Inferior parietal cortex (tissue), 1 donor: ENCODE measurements at regions not wholly inside any gene's neighbourhood (a gene's known extent, or its start where the extent isn't known, plus 50 kb on each side); places are given as distances from the start of the nearest gene placed in this dataset.

Source experiments
- DNase-seq: peaks from one replicate; pipeline ENCODE4 v3.0.0-alpha.2; 2016; ENCODE audit errors: extremely low spot score

DNA sequence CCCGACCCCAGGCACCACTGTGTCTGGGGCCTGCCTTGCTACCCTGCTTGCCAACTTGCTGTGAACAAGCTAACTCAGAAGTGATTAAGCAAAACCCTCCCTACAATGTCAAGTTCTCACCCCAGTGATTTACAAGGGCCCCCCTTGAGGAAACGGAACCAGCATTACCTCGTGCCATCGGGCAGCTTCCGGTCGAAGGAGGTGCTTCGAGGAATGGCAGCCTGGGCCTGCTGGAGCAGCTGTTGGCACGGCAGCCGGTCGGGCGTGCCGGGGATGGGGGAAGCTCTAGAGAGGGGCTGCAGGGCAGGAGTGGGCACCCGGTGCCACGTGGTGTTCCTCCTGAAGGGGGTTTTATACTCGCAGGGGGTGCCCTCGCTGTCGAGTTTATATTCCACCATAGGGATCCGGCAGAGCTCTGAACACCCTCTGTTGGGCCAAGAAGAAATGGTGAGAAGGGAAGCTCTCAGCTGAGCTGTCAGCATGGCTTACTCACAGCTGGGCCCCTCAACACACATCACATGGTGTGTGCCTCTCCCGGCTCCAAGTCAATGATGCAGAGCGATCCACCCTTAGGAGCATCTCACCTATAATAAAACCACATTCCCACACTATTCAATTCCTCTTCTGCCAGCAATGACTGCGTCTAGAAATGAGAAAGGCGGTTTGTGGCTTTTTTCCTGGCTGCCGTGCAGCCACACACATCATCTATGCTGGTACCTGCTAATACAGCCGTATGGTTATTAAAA, 184.4 kb downstream of the SIPA1L2 start:
- no peak for DNase-seq

DNA sequence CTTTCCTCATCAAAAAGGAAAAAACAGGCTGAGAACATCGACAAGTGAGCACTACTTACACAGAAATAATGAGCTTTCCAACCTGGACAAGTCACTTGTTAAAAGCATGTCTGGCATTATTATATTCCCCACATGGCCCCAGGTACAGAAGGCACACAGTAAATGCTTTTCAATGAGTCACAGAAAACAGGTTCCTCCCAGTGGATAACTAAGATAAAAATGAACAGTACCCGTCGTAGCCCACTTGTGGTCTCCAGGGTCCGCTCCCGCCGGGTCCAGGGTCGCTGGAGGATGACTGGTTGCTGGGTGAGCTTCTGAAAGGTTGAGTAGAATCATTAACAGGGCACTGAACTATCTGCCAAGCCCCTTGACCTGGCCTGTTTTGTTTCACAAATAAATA, 186.6 kb downstream of the SIPA1L2 start:
- DNase-seq, result no peak

DNA sequence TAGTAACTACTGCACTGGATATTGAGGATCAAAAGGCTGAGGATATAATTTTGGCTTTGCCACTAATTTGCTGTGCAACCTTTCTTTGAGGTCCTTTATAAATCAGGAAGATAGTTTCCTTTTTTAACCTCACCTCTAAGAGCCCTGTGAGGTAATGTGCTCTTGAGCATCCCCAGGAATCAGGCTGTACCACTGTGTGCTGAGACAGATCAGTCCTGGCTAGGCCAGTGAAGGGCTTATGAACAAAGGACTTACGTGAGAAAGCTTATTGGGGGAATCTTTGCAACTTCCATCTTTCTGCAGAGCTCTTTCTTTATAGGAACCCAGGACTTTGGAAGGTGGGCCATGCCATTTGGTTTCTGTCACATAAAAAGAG, 188.9 kb downstream of the SIPA1L2 start:
- no peak for DNase-seq

DNA sequence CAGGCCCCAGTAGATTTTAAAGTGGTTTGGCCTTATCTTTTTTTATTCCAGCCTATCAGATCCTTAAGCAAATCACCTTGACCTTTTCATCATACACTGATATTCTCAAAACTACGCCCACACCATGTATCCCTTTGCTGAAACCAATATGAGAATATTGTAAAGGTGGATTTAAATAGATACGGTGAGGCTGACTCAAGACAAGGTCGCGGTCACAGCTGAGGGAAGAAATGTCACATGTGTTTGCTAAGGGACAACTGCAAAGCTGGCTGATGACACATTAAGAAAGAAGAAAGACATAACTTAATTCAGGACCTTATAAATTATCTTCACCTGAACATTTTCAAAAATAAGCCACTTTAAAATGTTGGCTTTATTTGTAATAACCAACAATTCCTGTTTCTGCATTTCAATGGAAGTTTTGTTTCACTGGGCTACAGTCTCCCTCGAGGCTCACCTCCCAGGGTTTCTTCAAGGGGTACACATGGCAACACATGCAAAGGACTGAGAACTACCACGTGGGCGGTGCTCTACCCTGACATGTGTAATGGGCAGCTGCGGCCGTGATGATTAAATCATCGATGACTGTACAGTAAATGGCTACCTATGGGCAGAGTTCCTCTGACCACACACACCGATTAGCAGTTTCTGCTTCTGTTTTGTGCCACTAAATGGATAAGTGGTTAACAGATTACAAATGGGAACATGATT, 189.5 kb downstream of the SIPA1L2 start:
- no peak for DNase-seq

DNA sequence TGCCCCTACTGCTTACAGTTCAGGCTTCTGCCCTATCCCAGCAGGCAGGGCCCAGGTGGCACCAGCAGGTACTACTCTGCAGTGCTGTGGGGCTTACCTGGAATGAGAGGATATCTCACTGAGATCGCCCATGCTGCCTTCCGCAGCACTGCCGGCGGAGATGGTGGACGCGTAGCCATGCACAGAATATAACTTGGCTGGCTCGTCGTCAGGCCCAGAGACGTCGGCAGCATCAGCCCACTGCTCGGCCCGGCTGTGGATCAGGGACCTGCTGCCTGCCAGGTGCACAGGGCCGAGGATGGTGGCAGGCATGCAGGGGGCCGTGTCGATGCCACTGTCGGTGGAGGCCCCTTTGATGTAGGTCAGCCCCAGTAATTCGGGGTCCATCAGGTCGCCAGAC, 190.9 kb downstream of the SIPA1L2 start:
- no peak for DNase-seq

DNA sequence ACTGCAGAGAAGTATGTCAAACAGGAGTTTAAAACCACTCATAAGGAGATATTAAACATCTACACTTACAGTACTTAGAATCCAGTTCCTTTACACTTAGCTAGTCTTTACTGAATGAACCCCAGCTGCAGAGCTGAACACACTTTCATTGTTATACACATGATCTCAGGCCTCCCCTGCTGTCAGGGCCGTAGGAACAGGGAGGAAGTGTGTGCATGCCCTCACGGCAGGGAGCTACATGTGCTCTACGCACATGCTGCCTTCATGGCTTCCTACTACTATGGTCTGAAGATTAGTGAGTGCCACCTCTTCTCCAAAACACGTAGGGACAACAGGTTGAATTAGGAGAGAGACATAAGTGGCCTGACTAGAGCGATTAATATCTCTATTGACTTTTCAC, 191.5 kb downstream of the SIPA1L2 start:
- no peak for DNase-seq

DNA sequence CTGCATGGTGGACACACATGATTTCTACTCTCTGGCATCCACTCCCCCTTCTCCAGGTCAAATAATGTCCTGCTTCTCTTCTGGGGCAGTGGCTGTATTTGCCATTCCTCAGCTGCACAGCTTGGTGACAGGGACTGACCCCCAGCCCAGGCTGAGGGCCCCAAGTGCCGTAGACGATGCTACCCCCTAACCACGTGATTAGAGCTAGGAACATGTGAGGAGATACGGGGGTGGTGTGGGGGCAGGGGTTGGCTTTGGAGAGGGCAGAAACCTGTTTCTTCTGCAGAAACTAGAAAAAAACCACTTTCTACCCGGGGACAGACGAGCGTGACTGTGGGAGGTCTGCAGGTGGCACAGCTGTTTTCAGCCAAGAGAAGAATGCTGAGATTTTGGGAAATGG, 192.4 kb downstream of the SIPA1L2 start:
- no peak for DNase-seq

DNA sequence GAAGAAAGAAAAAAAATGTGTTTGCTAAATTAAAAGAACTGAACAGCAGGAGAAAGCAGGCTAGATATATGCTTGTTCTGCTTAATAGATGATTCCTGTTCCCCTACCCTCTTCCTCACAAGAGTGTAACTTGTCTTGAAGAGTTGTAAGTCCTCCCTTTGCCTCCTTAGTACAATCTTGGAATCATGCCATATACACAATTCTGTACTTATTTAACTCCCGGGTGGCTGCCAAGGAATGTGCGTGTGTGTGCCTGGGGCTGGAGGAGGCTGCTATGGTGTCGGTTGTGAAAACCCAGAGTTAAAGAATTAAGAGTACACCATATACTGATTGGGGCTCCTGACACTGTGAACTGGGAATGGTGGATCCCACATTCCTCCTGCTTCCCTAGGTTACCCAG, 194.2 kb downstream of the SIPA1L2 start:
- DNase-seq, result no peak

DNA sequence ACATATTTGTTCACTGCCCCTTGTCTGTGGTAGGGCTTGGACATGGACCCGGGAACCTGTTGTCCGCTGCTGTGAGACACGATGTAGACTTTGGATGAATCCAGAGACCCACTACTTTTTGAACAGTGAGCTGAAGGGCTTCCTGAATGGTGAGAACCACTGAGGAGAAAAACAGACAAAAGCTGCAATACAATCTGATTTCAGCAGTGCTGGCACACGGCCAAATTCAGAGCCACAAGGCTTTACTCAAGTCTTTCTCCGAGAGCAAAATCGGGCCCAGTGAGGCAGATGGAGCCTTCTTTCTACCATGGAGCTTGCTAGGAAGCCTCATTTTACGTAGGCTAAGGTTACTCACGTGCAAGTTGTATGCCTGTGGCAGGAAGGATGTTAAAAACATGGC, 197.6 kb downstream of the SIPA1L2 start:
- DNase-seq, result no peak

DNA sequence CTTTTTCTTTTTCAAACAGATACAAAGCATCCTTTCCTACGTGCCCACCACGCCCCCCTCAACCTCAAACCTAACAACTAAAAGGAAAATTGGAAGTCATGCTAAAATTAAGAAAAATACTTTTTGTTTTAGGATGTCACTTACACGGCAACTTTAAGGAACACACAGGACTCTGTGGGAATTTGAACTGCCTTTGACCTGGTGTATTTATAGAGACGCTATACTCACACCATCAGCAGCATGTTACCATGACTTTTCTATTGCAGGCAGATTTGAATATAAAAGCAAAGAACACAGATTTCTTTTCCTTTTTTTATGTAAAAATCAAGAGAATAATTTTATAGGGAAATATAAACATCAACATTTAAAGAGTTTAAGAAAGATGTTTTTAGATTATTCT, 198.2 kb downstream of the SIPA1L2 start:
- no peak for DNase-seq

DNA sequence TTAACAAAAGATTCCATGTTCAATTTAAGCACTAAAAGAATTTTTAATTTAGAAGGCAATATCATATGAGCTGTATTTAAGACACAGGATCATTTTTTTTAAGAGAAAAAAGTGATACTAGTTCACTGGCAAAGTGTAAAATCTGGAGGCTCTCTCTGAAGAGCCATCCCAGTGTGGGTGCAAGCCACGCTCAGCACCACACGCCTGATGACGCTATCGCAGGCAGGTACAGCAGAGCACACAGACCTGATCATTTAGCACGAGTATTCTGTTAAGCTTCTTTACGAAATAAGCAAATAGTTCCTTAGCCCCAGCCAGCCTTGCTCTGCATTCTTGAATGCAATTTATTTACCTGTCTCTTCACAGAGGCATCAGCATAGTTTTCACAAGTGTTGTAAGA, 198.6 kb downstream of the SIPA1L2 start:
- DNase-seq, result no peak

DNA sequence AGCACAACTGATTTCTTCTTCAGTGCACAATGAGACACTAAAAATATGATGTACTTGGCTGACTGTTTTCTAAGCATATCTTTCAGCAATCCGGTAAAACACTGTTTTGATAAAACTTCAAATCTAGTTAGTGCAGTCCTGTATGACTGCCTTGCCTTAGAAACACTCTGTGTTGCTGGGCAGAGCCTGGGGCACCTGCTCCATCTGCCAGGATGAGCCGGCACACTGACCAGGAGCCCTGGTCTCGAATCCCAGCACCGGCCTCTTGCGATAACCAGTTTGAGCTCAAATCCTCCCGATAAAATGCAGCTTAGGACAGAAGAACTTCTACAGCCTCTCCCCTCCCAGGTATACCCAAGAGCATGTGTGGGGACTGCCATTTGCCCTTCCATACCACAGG, 199.5 kb downstream of the SIPA1L2 start:
- no peak for DNase-seq

DNA sequence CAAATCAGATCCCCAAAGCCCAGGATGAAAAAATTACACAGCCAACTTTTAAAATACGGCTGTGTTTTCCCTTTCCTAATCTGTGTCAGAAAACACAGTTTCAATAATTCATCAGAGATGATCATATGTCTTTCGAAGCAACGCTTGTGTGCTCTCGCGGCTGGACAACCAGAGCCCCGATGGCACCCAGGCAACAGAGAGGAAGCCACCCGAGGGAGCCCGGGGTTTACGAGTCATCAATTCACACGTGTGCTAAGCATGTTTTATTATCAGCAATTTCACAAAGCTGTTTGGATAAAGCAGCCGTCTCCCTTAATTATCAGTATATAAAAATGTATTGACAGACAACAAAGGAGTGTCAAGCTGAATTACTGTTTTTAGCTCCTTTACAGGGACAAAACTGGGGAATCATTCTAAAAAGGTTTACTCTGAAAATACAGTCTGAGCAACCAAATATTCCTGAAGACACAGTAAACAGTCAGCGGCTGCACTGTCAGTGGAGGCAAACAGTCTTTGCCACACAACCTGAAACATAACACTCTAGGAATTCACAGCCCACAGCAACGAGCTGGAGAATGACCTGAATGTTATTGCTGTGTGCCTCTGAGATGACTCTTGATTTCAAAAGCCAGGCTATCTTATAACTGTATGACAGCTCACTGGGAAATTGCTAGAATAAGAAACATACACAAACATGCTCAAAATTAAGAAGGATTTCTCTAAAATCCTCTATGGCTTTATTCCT, 201.0 kb downstream of the SIPA1L2 start:
- no peak for DNase-seq

DNA sequence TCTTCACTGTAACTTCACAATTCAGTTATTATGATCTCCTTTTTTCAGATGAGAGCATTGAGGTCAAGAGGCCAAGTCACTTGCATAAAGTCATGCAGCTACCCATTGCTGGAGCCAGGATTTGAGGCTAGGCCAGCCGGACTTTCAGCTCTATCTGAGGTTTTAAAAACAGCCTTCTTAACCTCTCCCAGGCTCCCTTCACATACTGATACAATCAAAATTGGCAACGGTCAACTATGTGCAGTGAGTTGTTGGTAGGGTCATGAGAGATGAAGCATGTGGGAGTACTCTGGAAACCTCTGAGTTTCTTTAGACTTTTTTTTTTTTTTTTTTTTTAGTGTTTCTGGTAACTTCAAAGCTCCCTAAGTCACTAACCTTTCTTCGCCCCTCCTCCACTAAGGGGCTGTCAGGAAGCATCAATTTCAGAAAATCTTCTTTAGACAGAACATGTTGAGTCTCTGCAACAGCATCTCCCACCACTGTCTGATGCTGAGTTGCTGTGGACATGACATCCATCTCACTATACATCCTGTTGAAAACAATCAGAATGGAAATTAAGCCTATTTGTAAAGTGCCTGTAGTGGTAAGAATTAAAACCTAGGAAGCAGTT, 201.8 kb downstream of the SIPA1L2 start:
- DNase-seq, result no peak

DNA sequence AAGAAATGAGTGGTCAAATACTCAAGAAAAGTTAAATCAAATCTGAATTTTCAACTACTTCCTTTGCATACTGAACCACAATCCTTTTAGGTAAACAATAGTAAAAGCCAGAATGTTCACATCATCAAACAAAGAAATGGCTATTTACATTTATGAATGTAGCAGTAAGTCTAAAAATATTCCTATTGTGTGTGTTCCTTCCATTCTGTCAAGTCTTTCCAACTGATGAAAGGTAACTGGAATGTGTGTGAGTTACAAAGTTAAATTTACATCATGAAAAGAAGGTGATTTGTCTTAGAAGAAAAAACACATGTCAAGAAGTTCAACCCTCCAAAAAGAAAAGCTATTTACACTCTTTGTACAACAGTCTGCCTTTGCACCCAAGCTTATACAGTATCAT, 203.1 kb downstream of the SIPA1L2 start:
- DNase-seq, result no peak

DNA sequence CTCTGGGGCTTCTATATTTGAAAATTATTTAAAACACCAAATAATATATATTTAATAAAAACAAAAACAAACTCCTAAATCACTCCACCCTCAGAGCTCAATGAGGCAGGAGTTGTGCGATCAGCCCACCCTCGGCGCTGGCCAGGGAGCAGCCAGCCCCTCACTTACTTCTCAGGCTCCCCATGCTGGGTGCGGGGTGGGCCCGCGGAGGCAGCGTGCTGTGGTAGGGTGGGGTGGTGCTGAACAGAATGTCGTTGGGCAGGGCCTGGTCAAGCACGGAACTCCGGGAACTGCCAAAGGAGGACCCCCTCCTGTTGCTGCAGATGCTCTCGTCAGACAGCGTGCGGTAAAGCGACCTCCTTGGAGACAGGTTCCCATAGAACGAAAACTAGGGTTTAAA, 204.5 kb downstream of the SIPA1L2 start:
- DNase-seq, result no peak

DNA sequence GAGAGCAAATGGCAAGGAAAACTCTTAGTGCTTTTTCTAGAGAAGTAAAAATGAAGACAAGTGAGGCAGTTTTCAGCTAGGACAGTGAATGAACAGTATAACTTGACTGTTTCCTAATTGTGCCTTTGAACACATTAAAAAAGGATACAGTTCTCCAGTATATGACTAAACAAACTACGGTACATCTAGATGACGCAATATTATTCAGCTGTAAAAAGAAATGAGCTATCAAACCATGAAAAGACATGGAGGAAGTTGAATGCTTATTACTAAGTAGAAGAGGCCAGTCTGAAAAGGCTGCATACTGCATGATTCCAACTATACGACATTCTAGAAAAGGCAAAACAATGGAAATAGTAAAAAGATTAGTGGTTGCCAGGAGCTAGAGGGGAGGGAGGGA, 206.3 kb downstream of the SIPA1L2 start:
- DNase-seq, result no peak

DNA sequence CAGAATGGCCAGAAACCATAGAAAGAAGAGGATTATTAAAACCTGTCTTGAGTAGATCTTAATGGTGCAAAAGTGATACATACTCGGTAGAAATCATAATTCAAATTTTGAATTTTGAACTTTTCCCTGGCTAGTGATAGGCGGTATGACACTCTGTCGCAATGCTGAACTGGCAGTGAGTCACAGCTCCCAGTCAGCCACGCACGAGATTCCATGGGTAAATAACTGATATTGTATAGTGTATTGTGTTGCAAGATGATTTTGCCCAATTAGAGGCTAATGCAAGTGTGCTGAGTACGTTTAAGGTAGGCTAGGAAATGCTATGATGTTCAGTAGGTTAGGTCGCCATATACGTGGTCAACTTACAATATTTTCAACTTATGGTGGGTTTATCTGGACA, 207.0 kb downstream of the SIPA1L2 start:
- DNase-seq, result no peak

DNA sequence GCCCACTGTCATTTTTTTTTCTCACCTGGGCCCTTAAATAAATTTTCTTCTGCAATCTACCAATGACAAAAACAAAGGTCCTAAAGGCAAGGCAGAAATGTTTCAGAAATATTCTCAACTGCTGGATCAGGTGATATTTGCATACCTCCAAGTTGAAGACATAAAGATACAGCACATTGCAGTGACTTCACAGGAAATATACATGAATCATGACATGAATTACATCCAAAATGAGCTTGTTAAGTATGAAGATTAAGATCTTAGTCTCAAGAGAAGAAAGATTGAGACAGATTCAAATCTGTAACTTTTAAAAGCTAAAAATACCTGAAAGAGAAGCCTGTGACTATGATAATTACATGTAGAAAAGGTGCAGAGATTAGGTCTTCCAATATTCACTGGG, 207.8 kb downstream of the SIPA1L2 start:
- no peak for DNase-seq

DNA sequence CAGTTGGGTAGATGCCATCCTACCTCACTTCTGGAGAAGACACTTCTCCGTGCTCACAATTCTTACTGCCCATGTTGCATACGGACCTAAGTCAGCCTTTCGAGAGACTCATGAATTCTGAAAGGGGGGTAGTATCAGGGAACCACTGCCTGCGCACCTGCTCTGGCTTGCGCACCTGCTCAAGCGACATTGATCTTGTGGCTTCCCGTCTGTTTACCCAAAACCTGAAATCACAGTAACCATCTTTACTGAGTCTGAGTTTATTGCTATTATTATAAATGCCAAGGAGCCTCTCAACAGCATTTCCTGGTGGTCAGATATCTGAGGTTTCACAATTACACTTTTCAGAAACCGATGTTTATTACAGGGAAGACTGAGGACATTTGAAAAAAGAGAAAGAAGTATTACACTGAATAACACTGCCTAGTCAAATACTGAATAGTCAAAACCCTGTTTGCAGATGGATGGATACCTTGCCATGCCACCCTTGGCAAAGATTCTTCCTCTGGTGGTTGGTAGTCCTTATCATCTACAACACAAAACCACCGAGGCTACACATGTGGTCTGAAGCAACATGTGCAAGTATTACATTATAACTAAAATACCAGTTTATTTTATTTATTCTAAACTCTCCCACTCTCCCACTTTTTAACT, 208.7 kb downstream of the SIPA1L2 start:
- no peak for DNase-seq

DNA sequence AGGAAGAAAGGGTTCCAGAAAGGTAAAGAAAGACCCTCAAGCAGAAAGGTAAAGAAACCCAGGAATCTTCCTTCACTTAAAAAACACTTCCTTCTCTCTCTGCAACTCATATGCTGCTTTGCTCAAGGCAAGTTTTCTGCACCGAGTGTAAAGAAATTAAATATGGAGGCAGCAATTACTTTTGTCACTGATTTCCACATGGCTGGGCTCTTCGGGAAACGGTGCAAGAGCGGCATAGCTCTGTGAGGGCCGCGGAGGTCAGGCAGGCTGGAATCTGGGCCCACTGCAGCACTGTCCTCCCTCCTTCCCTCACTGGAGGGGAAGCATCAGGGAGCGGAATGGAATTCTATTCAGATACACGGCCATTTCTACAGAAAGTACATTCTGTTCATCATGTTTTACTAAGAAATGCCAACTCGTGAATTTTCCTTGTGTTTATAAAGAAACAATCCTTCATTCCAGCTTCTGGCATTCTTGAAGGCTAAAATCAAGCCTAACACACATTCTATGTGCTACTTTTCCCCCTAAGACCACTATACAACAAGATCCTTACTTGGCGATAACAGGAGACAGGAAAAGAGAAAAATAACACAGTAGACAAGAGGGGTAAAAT, 212.2 kb downstream of the SIPA1L2 start:
- no peak for DNase-seq
